CD14-positive monocyte (primary cell): ENCODE measurements at regions not wholly inside any gene's neighbourhood (a gene's known extent, or its start where the extent isn't known, plus 50 kb on each side); places are given as distances from the start of the nearest gene placed in this dataset.

Experiments used
- DNase-seq, 3 donors: peaks; one replicate each; pipeline ENCODE4 v3.0.0-alpha.2; 2011 to 2022
- H2AFZ ChIP-seq: 2 replicates; pipeline ENCODE4 v1.6.0; 2012; ENCODE audit warnings: mild to moderate bottlenecking, low read depth, low read length, inconsistent platforms; ENCODE audit not compliant: insufficient read depth, poor library complexity, severe bottlenecking
- H3K27ac ChIP-seq, 2 donors: 1 replicate in 1 of 2; 2 replicates in 1 of 2; pipeline ENCODE4 v1.5.1; 2012 to 2013; ENCODE audit warnings: low read length in 2 of 2, control low read depth in 1 of 2, inconsistent platforms in 1 of 2, low read depth in 1 of 2, mild to moderate bottlenecking in 1 of 2
- H3K27me3 ChIP-seq, 2 donors: one replicate each; pipeline versions ENCODE4 v1.6.0 to v1.6.1; 2011 to 2013; ENCODE audit warnings: low read length in 2 of 2; ENCODE audit not compliant: control insufficient read depth in 2 of 2, insufficient read depth in 2 of 2
- H3K36me3 ChIP-seq, 2 donors: replicated peaks in 1 of 2; 1 replicate in 1 of 2; 2 replicates in 1 of 2; pipeline versions ENCODE4 v1.5.1 to v1.6.1; 2012 to 2013; ENCODE audit warnings: low read length in 2 of 2, control low read depth in 1 of 2, inconsistent platforms in 1 of 2, mild to moderate bottlenecking in 1 of 2; ENCODE audit not compliant: insufficient read depth in 2 of 2, control insufficient read depth in 1 of 2
- H3K4me1 ChIP-seq, 2 donors: 1 replicate in 1 of 2; 2 replicates in 1 of 2; pipeline versions ENCODE4 v1.5.1 to v1.6.1; 2012 to 2013; ENCODE audit warnings: low read length in 2 of 2, control low read depth in 1 of 2, inconsistent platforms in 1 of 2, mild to moderate bottlenecking in 1 of 2, moderate library complexity in 1 of 2; ENCODE audit not compliant: insufficient read depth in 2 of 2, control insufficient read depth in 1 of 2
- H3K4me2 ChIP-seq: replicated peaks from 2 replicates; pipeline ENCODE3; 2012; ENCODE audit warnings: low read length, moderate library complexity, mild to moderate bottlenecking; ENCODE audit not compliant: poor library complexity, severe bottlenecking; ENCODE audit errors: extremely low read depth
- H3K4me3 ChIP-seq, 3 experiments: fragments of 200-600 bp in 1 of 3; sonication (generic) in 1 of 3; replicated peaks in 1 of 3; 1 replicate in 2 of 3; 2 replicates in 1 of 3; pipeline ENCODE4 v1.5.1; 2011 to 2013; ENCODE audit warnings: low read length in 3 of 3, mild to moderate bottlenecking in 3 of 3, control low read depth in 2 of 3, low read depth in 2 of 3, inconsistent platforms in 1 of 3, moderate library complexity in 1 of 3
- H3K79me2 ChIP-seq: 2 replicates; pipeline ENCODE4 v1.6.0; 2012; ENCODE audit warnings: mild to moderate bottlenecking, control low read depth, inconsistent platforms, low read length, moderate library complexity; ENCODE audit not compliant: insufficient read depth
- H3K9ac ChIP-seq: 2 replicates; pipeline ENCODE4 v1.6.0; 2017; ENCODE audit warnings: low read length, mild to moderate bottlenecking; ENCODE audit not compliant: insufficient read depth, poor library complexity, severe bottlenecking
- H3K9me3 ChIP-seq, 2 donors: replicated peaks in 1 of 2; 1 replicate in 1 of 2; 2 replicates in 1 of 2; pipeline versions ENCODE4 v1.5.1 to v1.6.1; 2012 to 2013; ENCODE audit warnings: low read length in 2 of 2, control low read depth in 1 of 2; ENCODE audit not compliant: control insufficient read depth in 1 of 2, insufficient read depth in 1 of 2
- H4K20me1 ChIP-seq: 2 replicates; pipeline ENCODE4 v1.6.0; 2012; ENCODE audit warnings: mild to moderate bottlenecking, low read length, control low read depth, moderate library complexity; ENCODE audit not compliant: insufficient read depth
- H3K27ac Mint-ChIP-seq, 7 donors: one replicate each; pipeline ENCODE4 v1.8.0; 2020; ENCODE audit warnings: mild to moderate bottlenecking in 7 of 7, mixed read lengths in 7 of 7, moderate library complexity in 6 of 7, inconsistent platforms in 2 of 7
- H3K27me3 Mint-ChIP-seq, 3 donors: one replicate each; pipeline ENCODE4 v1.8.0; 2021 to 2022; ENCODE audit warnings: low read depth in 3 of 3, mild to moderate bottlenecking in 3 of 3, mixed read lengths in 3 of 3, moderate library complexity in 3 of 3, inconsistent platforms in 1 of 3
- H3K36me3 Mint-ChIP-seq, 2 donors: one replicate each; pipeline ENCODE4 v1.8.0; 2020; ENCODE audit warnings: mixed read lengths in 2 of 2, inconsistent platforms in 1 of 2, mild to moderate bottlenecking in 1 of 2
- H3K4me1 Mint-ChIP-seq: one replicate; pipeline ENCODE4 v1.8.0; 2020; ENCODE audit warnings: mild to moderate bottlenecking, mixed read lengths
- H3K4me3 Mint-ChIP-seq, 2 donors: one replicate each; pipeline ENCODE4 v1.8.0; 2020; ENCODE audit warnings: mild to moderate bottlenecking in 2 of 2, mixed read lengths in 2 of 2, moderate library complexity in 1 of 2
- H3K9me3 Mint-ChIP-seq, 7 donors: one replicate each; pipeline ENCODE4 v1.8.0; 2020 to 2022; ENCODE audit warnings: mixed read lengths in 7 of 7, mild to moderate bottlenecking in 6 of 7, moderate library complexity in 6 of 7, inconsistent platforms in 2 of 7
- CTCF ChIP-seq: fragments of 200-600 bp; IDR thresholded peaks from one replicate; pipeline ENCODE4 v1.8.0; 2022; ENCODE audit warnings: antibody characterized with exemption, mild to moderate bottlenecking
- WGBS: methylation state at CpG from one replicate; pipeline ENCODE4 v1.1.5; 2013; ENCODE audit warnings: missing lambda C conversion rate; ENCODE audit not compliant: insufficient coverage; 5-methylcytosine and 5-hydroxymethylcytosine counted together
- intact Hi-C, 2 donors: fragments of 100-400 bp; cut with micrococcal nuclease; formaldehyde crosslinking; loops; one replicate each; pipeline versions ENCODE4 v1.15.0 to v1.15.1; 2023

DNA sequence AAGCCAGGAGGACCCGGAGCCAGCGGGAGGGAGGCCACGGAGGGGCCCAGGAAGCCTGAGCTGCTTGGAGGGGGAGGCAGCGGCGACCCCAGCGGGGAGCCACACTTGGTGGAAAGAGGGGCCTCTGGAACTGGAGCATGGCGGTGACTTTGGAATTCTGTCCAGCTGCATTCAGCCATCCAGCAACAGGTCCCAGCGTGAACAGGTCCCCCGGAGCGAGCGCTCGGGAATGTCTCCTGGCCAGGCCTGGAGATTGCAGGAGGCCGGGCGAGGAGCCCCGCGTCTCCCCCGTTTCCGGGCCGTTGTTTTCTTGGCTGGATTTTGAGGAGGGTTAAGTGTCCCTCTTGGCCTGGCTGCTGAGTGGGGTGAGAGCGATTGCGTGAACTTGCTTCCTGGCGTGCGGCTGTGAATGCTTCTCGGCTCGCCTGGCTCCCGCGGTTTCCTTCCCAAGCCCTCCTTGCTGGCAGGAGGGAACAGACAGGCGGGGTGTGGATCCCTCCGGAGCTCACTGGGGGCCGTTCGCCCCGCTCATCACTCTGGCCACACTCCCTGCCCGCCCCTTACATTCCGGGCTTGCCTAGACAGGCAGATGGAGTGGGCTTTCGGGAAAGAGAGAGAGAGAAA lies 125.3 kb upstream of the IRX4 start:
- H3K4me2 ChIP-seq = no peak overlapping the region
- TF ChIP-seq CTCF = no peak
- no peaks in the 10 kb centered on the region for H3K9me3 ChIP-seq
- H2AFZ ChIP-seq = no peak overlapping the region
- no peak overlapping the region for H3K4me3 Mint-ChIP-seq
- H3K9ac ChIP-seq = no peak overlapping the region
- H3K4me3 ChIP-seq = no peak overlapping the region
- no peaks in the 10 kb centered on the region for H3K36me3 ChIP-seq
- H3K36me3 Mint-ChIP-seq = no peaks in the 10 kb centered on the region
- no peaks in the 10 kb centered on the region for H3K27me3 ChIP-seq
- peaks cover 0 to 6% (median 0%) of the 10 kb centered on the region in 7 donors for H3K9me3 Mint-ChIP-seq
- DNase-seq = no peak
- H3K27me3 Mint-ChIP-seq = peaks cover 0 to 16% (median 0%) of the 10 kb centered on the region in 3 donors
- H3K79me2 ChIP-seq = no peaks in the 10 kb centered on the region
- no peak overlapping the region for H3K27ac ChIP-seq
- WGBS = 57% methylated on average over 23 of the region's 35 CpGs
- no peaks in the 10 kb centered on the region for H3K4me1 Mint-ChIP-seq
- H3K27ac Mint-ChIP-seq = no peak overlapping the region
- intact Hi-C loops = no loop called here
- no peaks in the 10 kb centered on the region for H3K4me1 ChIP-seq
- H4K20me1 ChIP-seq = no peaks in the 10 kb centered on the region

- H3K4me1 ChIP-seq = no peaks in the 10 kb centered on the region
- no peaks in the 10 kb centered on the region for H3K9me3 ChIP-seq
- Mint-ChIP-seq H3K4me1 (no peaks in the 10 kb centered on the region), H3K9me3 (peaks cover 0 to 6% (median 0%) of the 10 kb centered on the region in 7 donors), H3K27ac (no peak overlapping the region), H3K36me3 (no peaks in the 10 kb centered on the region), H3K4me3 (no peak overlapping the region), H3K27me3 (peaks cover 0 to 16% (median 3%) of the 10 kb centered on the region in 3 donors)
- no peak overlapping the region for H3K4me2 ChIP-seq
- TF ChIP-seq CTCF = no peak
- no peak for DNase-seq
- 91% methylated on average over 22 of the region's 24 CpGs for WGBS
- H3K4me3 ChIP-seq = no peak overlapping the region
- H3K9ac ChIP-seq = no peak overlapping the region
- intact Hi-C loops = no loop called here
- no peaks in the 10 kb centered on the region for H3K27me3 ChIP-seq
- no peak overlapping the region for H2AFZ ChIP-seq
- H3K36me3 ChIP-seq = no peaks in the 10 kb centered on the region
- no peaks in the 10 kb centered on the region for H4K20me1 ChIP-seq
- H3K79me2 ChIP-seq = no peaks in the 10 kb centered on the region
- H3K27ac ChIP-seq = no peak overlapping the region
These were observed 124.8 kb upstream of the IRX4 start for GRCh38 chr5:2007496-2007877.
